ENCODE measurements at regions not wholly inside any gene's neighbourhood (a gene's known extent, or its start where the extent isn't known, plus 50 kb on each side); places are given as distances from the start of the nearest gene placed in this dataset.

DNA sequence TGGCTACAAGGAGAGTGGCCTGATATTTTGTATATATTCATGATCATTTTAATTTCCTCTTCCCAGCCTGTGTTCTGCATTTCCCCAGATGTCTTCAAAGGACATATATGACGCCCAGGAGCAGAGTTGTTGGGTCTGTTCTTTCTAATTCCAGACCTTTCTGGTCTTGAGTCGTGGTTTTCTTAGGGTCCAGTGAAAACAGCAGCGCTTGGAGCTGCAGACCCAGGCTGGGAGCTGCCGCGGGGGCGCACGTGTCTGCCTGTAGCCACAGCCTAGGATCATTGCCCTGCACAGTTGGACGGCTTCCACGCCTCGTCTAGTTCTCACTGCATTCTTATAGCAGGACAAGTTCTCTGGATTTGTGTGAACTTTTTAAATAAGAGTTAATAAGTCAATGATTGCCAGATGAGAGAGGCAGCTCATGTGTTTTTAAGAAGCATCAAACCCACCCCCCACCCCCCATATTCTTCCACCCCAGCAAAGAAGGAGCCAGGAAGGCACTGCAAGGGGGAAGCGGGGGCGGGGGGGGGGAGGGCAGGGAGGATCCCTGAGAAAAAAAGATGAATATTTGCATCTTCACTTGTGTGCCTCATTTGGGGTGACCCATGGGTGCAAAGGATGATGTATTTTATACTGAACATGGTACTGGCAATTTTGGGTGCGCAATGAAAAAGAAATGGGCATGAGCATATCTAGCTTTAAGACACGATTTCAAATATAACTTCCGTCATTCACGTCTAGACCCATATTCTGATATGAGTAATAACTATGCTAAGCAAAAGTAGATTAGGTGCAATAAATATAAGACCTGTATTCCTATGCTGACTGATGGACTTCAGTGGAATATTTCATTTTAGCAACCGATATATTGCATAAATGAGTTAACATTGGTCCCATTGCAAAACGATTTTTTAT lies 160.0 kb downstream of the TBXT start:
- no peak overlapping the region for H3K27ac ChIP-seq (ENCODE audit: low read depth in 1 of 2, low read length in 1 of 2)
- DNase-seq = peak; percentile 76 to 83 (median 79)
- no peak for ATAC-seq (ENCODE audit: insufficient read depth, low FRiP score)
- H3K36me3 ChIP-seq (ENCODE audit: control insufficient read depth in 4 of 4, insufficient read depth in 4 of 4, low read length in 4 of 4) = no peaks in the 10 kb centered on the region
- H3K27me3 ChIP-seq (ENCODE audit: control insufficient read depth in 3 of 3, insufficient read depth in 3 of 3, low read length in 2 of 3) = peaks cover 10 to 54% (median 41%) of the 10 kb centered on the region in 3 donors
- 10 to 14% methylated on average over 18 of the region's 18 CpGs for WGBS, 2 donors
- no peak for TF ChIP-seq CTCF (IDR thresholded peaks at IDR 0.05; ENCODE audit: control extremely low read depth, extremely low read depth)
- H3K4me1 ChIP-seq (ENCODE audit: control insufficient read depth in 5 of 5, insufficient read depth in 5 of 5, low read length in 5 of 5) = peaks cover 3 to 38% (median 11%) of the 10 kb centered on the region in 5 donors
- no peak overlapping the region for H3K4me3 ChIP-seq
- peaks cover 0 to 7% (median 0%) of the 10 kb centered on the region in 4 donors for H3K9me3 ChIP-seq (ENCODE audit: control insufficient read depth in 4 of 4, insufficient read depth in 3 of 4, low read length in 3 of 4)
- no peak overlapping the region for H3K9ac ChIP-seq (ENCODE audit: insufficient read depth in 1 of 2, low read length in 2 of 2)

- Histone ChIP-seq H3K36me3 (ENCODE audit: control insufficient read depth in 4 of 4, insufficient read depth in 4 of 4, low read length in 4 of 4) (no peaks in the 10 kb centered on the region), H3K9ac (ENCODE audit: insufficient read depth in 1 of 2, low read length in 2 of 2) (no peak overlapping the region), H3K27ac (ENCODE audit: low read depth in 1 of 2, low read length in 1 of 2) (no peak overlapping the region), H3K27me3 (ENCODE audit: control insufficient read depth in 3 of 3, insufficient read depth in 3 of 3, low read length in 2 of 3) (peaks cover 10 to 49% (median 41%) of the 10 kb centered on the region in 3 donors), H3K9me3 (ENCODE audit: control insufficient read depth in 4 of 4, insufficient read depth in 3 of 4, low read length in 3 of 4) (peaks cover 0 to 7% (median 0%) of the 10 kb centered on the region in 4 donors), H3K4me3 (no peak overlapping the region), H3K4me1 (ENCODE audit: control insufficient read depth in 5 of 5, insufficient read depth in 5 of 5, low read length in 5 of 5) (peaks cover 3 to 38% (median 11%) of the 10 kb centered on the region in 5 donors)
- 22 to 33% methylated on average over 6 of the region's 6 CpGs for WGBS, 2 donors
- TF ChIP-seq CTCF (IDR thresholded peaks at IDR 0.05; ENCODE audit: control extremely low read depth, extremely low read depth) = no peak
- ATAC-seq (ENCODE audit: insufficient read depth, low FRiP score) = no peak
- DNase-seq = peak in 1 of 3 donors; percentile 17
Measured at GRCh38 chr6:166006900-166007301, 160.8 kb downstream of the TBXT start.

DNA sequence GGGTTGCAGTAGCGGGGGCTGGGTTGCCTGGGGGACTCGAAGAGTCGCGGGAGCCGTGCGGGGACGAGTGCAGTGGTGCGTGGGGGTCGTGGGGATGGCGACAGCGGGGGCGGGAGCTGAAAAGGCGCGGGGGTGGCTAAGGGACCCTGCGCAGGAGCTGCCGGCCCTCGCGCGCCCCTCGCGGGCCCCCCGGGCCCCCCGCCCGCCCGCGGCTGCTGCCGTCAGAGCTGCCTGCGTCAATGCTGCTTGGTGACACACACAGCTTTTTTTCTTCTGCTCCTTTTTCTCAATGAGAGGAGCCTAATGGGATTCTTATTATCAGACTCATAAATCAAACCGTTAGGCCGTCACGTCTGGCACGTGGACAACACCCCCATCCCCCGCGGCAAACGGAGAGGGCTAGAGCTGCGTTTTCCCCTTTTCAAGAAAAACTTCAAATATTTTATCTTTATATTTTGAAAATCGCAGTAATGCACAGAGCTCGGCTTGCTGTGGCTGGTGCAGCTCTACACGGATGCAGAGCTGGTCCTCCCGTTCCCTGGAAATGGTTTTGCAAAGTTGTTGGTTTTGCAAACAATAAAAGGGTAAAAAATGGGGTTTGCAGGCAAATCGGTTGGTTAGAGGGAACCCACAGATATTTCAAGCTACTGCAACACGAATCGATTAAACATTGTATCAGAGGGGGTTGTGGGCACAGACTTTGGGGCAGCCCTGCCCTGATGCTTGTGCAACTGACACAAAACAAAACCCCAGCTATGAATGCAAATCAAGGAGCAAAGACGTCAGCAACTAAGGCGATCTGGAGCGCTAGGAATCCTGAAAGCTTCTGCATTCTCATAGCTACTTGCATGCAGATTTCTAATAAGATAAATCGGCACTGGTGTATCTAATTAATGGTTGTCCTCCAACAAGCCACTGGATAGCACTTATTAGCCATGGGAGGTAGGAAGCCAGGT lies 161.4 kb downstream of the TBXT start:
- ATAC-seq (ENCODE audit: insufficient read depth, low FRiP score) (peak; percentile 54), DNase-seq (peak; percentile 86 to 88 (median 86))
- WGBS, 2 donors = 1 to 2% methylated on average over 38 to 47 of the region's 47 CpGs
- no peak overlapping the region for H3K27ac ChIP-seq (ENCODE audit: low read depth in 1 of 2, low read length in 1 of 2)
- H3K36me3 ChIP-seq (ENCODE audit: control insufficient read depth in 4 of 4, insufficient read depth in 4 of 4, low read length in 4 of 4) = no peaks in the 10 kb centered on the region
- H3K4me3 ChIP-seq = no peak overlapping the region
- no peak for TF ChIP-seq CTCF (IDR thresholded peaks at IDR 0.05; ENCODE audit: control extremely low read depth, extremely low read depth)
- peaks cover 0 to 7% (median 0%) of the 10 kb centered on the region in 4 donors for H3K9me3 ChIP-seq (ENCODE audit: control insufficient read depth in 4 of 4, insufficient read depth in 3 of 4, low read length in 3 of 4)
- peaks cover 3 to 38% (median 11%) of the 10 kb centered on the region in 5 donors for H3K4me1 ChIP-seq (ENCODE audit: control insufficient read depth in 5 of 5, insufficient read depth in 5 of 5, low read length in 5 of 5)
- H3K27me3 ChIP-seq (ENCODE audit: control insufficient read depth in 3 of 3, insufficient read depth in 3 of 3, low read length in 2 of 3) = peaks cover 10 to 47% (median 41%) of the 10 kb centered on the region in 3 donors
- H3K9ac ChIP-seq (ENCODE audit: insufficient read depth in 1 of 2, low read length in 2 of 2) = peak overlapping the region; percentile 8 to 67
